ENCODE measurements at regions not wholly inside any gene's neighbourhood (a gene's known extent, or its start where the extent isn't known, plus 50 kb on each side); places are given as distances from the start of the nearest gene placed in this dataset.

DNA sequence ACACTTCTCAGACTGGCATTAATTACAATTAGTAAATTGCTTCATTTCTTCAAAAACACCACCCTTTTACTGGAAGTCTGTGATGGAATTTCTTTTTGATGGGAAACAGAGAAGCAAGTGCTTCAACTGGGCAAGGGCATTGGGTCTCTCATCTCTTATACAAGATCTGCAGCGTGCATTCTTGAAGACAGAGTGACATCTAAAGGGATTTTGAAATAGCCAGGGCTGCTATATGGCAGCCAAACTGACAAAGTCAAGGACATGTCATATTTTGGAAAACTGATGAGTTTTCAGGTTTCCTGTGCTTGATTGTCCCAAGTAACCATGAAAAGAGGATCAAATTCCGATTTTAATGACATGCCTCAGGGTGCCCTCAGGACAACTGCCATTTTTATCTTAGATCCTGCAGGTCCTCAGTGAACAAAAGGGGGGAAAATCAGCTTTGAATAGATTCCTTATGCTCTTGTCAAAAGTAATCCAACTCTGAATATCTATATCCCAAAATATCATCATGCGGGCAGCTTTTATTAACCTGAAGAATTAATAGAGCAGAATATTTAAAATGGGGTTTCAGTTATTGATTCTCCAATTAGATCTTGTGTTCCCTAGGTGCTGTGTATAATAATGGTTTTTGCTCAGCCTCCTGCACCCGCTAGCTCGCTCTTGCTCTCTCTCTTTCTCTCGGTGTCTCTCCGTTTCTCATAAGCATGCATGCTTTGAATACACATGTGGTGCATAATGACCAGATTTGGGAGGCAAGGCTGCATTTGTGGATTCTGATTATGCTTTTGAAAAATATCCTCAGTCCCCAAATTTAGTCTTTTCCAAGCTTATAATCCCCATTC lies 221.8 kb downstream of the TTLL7 start:
- no peak overlapping the region for H3K4me3 ChIP-seq

DNA sequence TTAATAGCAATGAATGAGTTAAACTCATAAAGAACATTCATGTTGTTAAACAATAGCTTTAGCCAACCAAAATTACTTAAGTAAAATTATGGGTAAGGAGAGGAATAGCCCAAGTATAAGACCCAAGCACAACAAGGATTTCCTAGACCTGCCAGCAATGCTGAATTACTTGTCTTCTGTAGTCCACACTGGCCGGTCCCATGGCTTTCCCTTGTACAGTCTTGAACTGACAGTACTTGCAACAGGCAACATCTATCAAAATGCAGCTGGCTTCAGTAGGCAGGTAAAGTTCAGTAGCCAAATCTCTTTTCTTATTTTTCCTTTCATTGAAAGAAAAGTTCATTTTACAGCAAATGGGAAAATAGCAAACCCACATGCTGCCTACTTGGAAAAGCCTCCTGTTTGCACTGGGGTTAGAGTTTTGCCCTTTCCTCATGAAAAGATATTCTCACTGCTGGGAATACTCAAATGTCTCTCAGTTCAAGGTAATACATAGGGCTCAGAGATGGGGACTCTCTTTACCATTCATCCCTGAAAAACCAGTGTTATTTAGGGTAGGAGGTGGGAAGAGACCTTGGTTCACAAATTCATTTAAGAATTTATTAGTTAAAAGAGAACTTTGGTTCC lies 222.8 kb downstream of the TTLL7 start:
- Histone ChIP-seq H3K27me3 (no peaks in the 10 kb centered on the region), H3K27ac (no peak overlapping the region), H3K9me3 (no peaks in the 10 kb centered on the region), H3K36me3 (no peaks in the 10 kb centered on the region), H3K4me1 (no peaks in the 10 kb centered on the region), H3K4me3 (no peak overlapping the region)
- WGBS, 2 donors (ENCODE audit: low coverage in 1 of 2), result 73 to 88% methylated on average over 1 of the region's 1 CpG
- TF ChIP-seq POLR2AphosphoS5 (IDR thresholded peaks at IDR 0.05) (no peak), EP300 (IDR thresholded peaks at IDR 0.05) (no peak), POLR2A (IDR thresholded peaks at IDR 0.05) (no peak)
- TF ChIP-seq, protein P1, sequence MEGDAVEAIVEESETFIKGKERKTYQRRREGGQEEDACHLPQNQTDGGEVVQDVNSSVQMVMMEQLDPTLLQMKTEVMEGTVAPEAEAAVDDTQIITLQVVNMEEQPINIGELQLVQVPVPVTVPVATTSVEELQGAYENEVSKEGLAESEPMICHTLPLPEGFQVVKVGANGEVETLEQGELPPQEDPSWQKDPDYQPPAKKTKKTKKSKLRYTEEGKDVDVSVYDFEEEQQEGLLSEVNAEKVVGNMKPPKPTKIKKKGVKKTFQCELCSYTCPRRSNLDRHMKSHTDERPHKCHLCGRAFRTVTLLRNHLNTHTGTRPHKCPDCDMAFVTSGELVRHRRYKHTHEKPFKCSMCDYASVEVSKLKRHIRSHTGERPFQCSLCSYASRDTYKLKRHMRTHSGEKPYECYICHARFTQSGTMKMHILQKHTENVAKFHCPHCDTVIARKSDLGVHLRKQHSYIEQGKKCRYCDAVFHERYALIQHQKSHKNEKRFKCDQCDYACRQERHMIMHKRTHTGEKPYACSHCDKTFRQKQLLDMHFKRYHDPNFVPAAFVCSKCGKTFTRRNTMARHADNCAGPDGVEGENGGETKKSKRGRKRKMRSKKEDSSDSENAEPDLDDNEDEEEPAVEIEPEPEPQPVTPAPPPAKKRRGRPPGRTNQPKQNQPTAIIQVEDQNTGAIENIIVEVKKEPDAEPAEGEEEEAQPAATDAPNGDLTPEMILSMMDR (IDR thresholded peaks at IDR 0.05), result no peak
- ATAC-seq, result no peak

More for the DNA sequence above, 221.8 kb downstream of the TTLL7 start:
- WGBS, 2 donors (ENCODE audit: low coverage in 1 of 2), result 93 to 96% methylated on average over 6 to 7 of the region's 7 CpGs
- no peaks in the 10 kb centered on the region for H3K9me3 ChIP-seq
- TF ChIP-seq EP300 (IDR thresholded peaks at IDR 0.05), result no peak
- TF ChIP-seq, protein P1 (IDR thresholded peaks at IDR 0.05), result no peak
- no peak for TF ChIP-seq POLR2A (IDR thresholded peaks at IDR 0.05)
- TF ChIP-seq POLR2AphosphoS5 (IDR thresholded peaks at IDR 0.05), result no peak
- H3K4me1 ChIP-seq, result no peaks in the 10 kb centered on the region
- H3K27me3 ChIP-seq, result no peaks in the 10 kb centered on the region
- H3K36me3 ChIP-seq, result no peaks in the 10 kb centered on the region
- ATAC-seq, result no peak
- no peak overlapping the region for H3K27ac ChIP-seq

DNA sequence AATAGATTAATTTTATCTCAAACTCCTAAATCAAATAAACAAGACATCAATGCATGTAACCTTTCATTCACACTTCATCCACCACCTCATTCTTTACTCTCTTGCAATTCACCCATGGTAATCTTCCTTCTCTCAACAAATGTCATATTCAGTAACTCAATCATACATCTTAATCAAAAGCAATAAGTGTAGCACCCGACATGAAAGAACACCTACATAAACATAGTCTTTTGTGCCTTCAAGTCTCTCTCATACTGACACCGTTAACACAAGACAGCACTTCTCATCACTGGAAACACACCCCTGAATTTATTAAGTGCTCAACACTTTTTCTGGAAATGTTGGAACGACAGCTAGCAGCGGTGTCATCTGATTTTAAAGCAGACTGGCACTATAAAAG lies 225.9 kb downstream of the TTLL7 start:
- H3K4me1 ChIP-seq, result no peaks in the 10 kb centered on the region
- no peaks in the 10 kb centered on the region for H3K36me3 ChIP-seq
- TF ChIP-seq POLR2AphosphoS5 (IDR thresholded peaks at IDR 0.05) (no peak), POLR2A (IDR thresholded peaks at IDR 0.05) (no peak), EP300 (IDR thresholded peaks at IDR 0.05) (no peak)
- TF ChIP-seq, protein P1 (IDR thresholded peaks at IDR 0.05), result no peak
- H3K27me3 ChIP-seq, result no peaks in the 10 kb centered on the region
- H3K9me3 ChIP-seq, result no peaks in the 10 kb centered on the region
- 32 to 42% methylated on average over 4 of the region's 4 CpGs for WGBS, 2 donors (ENCODE audit: low coverage in 1 of 2)
- ATAC-seq, result no peak
- H3K27ac ChIP-seq, result no peak overlapping the region
- no peak overlapping the region for H3K4me3 ChIP-seq

DNA sequence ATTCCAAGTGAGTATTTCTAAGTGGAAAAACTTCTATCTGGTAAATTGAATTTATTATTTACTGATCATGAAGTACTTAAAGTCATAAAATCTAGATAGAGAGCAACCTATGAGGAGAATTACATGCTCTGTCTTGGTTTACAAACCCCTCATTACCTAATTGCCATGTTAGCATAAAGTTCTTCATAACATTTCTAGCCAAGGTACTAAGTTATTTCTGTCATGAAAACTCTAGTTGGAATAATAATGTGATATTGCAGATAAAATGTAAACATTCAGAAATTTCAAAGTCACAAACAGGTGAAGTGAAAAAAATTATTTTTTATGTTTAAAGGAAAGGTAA lies 228.6 kb downstream of the TTLL7 start:
- Histone ChIP-seq H3K4me1 (no peaks in the 10 kb centered on the region), H3K9me3 (no peaks in the 10 kb centered on the region), H3K36me3 (no peaks in the 10 kb centered on the region), H3K27me3 (no peaks in the 10 kb centered on the region), H3K4me3 (no peak overlapping the region), H3K27ac (no peak overlapping the region)
- TF ChIP-seq POLR2A (IDR thresholded peaks at IDR 0.05), result no peak
- TF ChIP-seq, protein P1 (IDR thresholded peaks at IDR 0.05), result no peak
- TF ChIP-seq POLR2AphosphoS5 (IDR thresholded peaks at IDR 0.05), result no peak
- no peak for TF ChIP-seq EP300 (IDR thresholded peaks at IDR 0.05)
- ATAC-seq, result no peak
